ENCODE measurements at regions not wholly inside any gene's neighbourhood (a gene's known extent, or its start where the extent isn't known, plus 50 kb on each side); places are given as distances from the start of the nearest gene placed in this dataset.

GRCh38 chr13:22014469-22014868 is 343.6 kb downstream of the FGF9 start:
- FAIRE-seq = no peak

- no peak for FAIRE-seq
These were observed 346.4 kb downstream of the FGF9 start for GRCh38 chr13:22017226-22017625.

GRCh38 chr13:22018076-22018835 is 347.4 kb downstream of the FGF9 start:
- no peak for FAIRE-seq

- FAIRE-seq = no peak
These were observed 347.9 kb downstream of the FGF9 start for GRCh38 chr13:22018836-22019210.

- no peak for FAIRE-seq
These were observed 353.6 kb downstream of the FGF9 start for GRCh38 chr13:22024381-22024994.

GRCh38 chr13:22027566-22027965 is 356.7 kb downstream of the FGF9 start:
- no peak for FAIRE-seq

GRCh38 chr13:22028831-22029230 is 358.0 kb downstream of the FGF9 start:
- FAIRE-seq = no peak

- no peak for FAIRE-seq
These were observed 359.4 kb downstream of the FGF9 start for GRCh38 chr13:22030321-22030720.

- no peak for FAIRE-seq
These were observed 360.9 kb downstream of the FGF9 start for GRCh38 chr13:22031702-22032286.

GRCh38 chr13:22032905-22033304 is 362.0 kb downstream of the FGF9 start:
- FAIRE-seq = no peak

GRCh38 chr13:22039961-22040360 is 369.1 kb downstream of the FGF9 start:
- no peak for FAIRE-seq

GRCh38 chr13:22040810-22041364 is 370.0 kb downstream of the FGF9 start:
- FAIRE-seq = no peak

- FAIRE-seq = no peak
These were observed 370.9 kb downstream of the FGF9 start for GRCh38 chr13:22041741-22042140.

GRCh38 chr13:22047082-22047784 is 376.4 kb downstream of the FGF9 start:
- no peak for FAIRE-seq

- no peak for FAIRE-seq
These were observed 376.9 kb downstream of the FGF9 start for GRCh38 chr13:22047785-22048104.

GRCh38 chr13:22049384-22049783 is 378.5 kb downstream of the FGF9 start:
- FAIRE-seq = no peak

GRCh38 chr13:22050951-22051563 is 380.2 kb downstream of the FGF9 start:
- no peak for FAIRE-seq

- FAIRE-seq = no peak
These were observed 382.2 kb downstream of the FGF9 start for GRCh38 chr13:22053053-22053452.

GRCh38 chr13:22055259-22055658 is 384.4 kb downstream of the FGF9 start:
- no peak for FAIRE-seq

- FAIRE-seq = no peak
These were observed 389.3 kb downstream of the FGF9 start for GRCh38 chr13:22060187-22060586.

- no peak for FAIRE-seq
These were observed 390.5 kb downstream of the FGF9 start for GRCh38 chr13:22061371-22061805.

- no peak for FAIRE-seq
These were observed 391.0 kb downstream of the FGF9 start for GRCh38 chr13:22061806-22062391.

Data from colon (tissue), 2 donors.